Common myeloid progenitor, CD34-positive (primary cell): ENCODE measurements at regions not wholly inside any gene's neighbourhood (a gene's known extent, or its start where the extent isn't known, plus 50 kb on each side); places are given as distances from the start of the nearest gene placed in this dataset.

ENCODE experiments used
- CTCF ChIA-PET: fragments of 350-600 bp; sonication (Branson Sonifier 250); formaldehyde crosslinking; loops from one replicate; lab custom pipeline; 2021; ENCODE audit warnings: antibody characterized with exemption; lab: Charles Lee
- POLR2A ChIA-PET: fragments of 350-600 bp; sonication (Branson Sonifier 250); formaldehyde crosslinking; loops from one replicate; lab custom pipeline; 2021; ENCODE audit warnings: antibody characterized with exemption; lab: Charles Lee
- DNase-seq, 3 donors: peaks; one replicate each; pipeline versions ENCODE4 v3.0.0 to v3.0.0-alpha.2; 2013
- H3K27ac ChIP-seq, 2 experiments: 1 replicate in 1 of 2; 2 replicates in 1 of 2; pipeline ENCODE4 v1.7.0; 2013; ENCODE audit warnings: inconsistent platforms in 2 of 2, low read length in 2 of 2, mild to moderate bottlenecking in 2 of 2, low read depth in 1 of 2, moderate library complexity in 1 of 2; ENCODE audit not compliant: severe bottlenecking in 2 of 2, insufficient read depth in 1 of 2, poor library complexity in 1 of 2
- H3K27me3 ChIP-seq, 5 experiments: replicated peaks in 2 of 5; 1 replicate in 3 of 5; 2 replicates in 2 of 5; pipeline versions ENCODE4 v1.6.1 to v1.7.0; 2013; ENCODE audit warnings: low read length in 4 of 5, mild to moderate bottlenecking in 2 of 5, moderate library complexity in 2 of 5, inconsistent platforms in 1 of 5; ENCODE audit not compliant: insufficient read depth in 5 of 5, control insufficient read depth in 4 of 5
- H3K36me3 ChIP-seq, 4 experiments: 1 replicate in 2 of 4; 2 replicates in 2 of 4; pipeline versions ENCODE4 v1.6.1 to v1.7.0; 2013; ENCODE audit warnings: low read length in 3 of 4, control low read depth in 1 of 4, mild to moderate bottlenecking in 1 of 4; ENCODE audit not compliant: control insufficient read depth in 4 of 4, insufficient read depth in 4 of 4
- H3K4me1 ChIP-seq, 4 experiments: 1 replicate in 3 of 4; 2 replicates in 1 of 4; pipeline versions ENCODE4 v1.6.1 to v1.7.1; 2013; ENCODE audit warnings: low read length in 3 of 4, mild to moderate bottlenecking in 3 of 4, control low read depth in 1 of 4, inconsistent platforms in 1 of 4, moderate library complexity in 1 of 4; ENCODE audit not compliant: control insufficient read depth in 4 of 4, insufficient read depth in 4 of 4; ENCODE audit errors: control extremely low read depth in 1 of 4
- H3K4me3 ChIP-seq, 7 experiments: 1 replicate in 4 of 7; 2 replicates in 3 of 7; pipeline versions ENCODE4 v1.5.1 to v1.7.0; 2013; ENCODE audit warnings: mild to moderate bottlenecking in 7 of 7, low read length in 6 of 7, moderate library complexity in 6 of 7, inconsistent platforms in 2 of 7, low read depth in 2 of 7, control low read depth in 1 of 7; ENCODE audit not compliant: insufficient read depth in 4 of 7, control insufficient read depth in 1 of 7; ENCODE audit errors: extremely low read depth in 1 of 7
- H3K9me3 ChIP-seq, 5 experiments: 1 replicate in 4 of 5; 2 replicates in 1 of 5; pipeline versions ENCODE4 v1.6.1 to v1.7.1; 2013; ENCODE audit warnings: low read length in 4 of 5, mild to moderate bottlenecking in 2 of 5, inconsistent platforms in 1 of 5, low read depth in 1 of 5, moderate library complexity in 1 of 5; ENCODE audit not compliant: control insufficient read depth in 4 of 5, insufficient read depth in 2 of 5; ENCODE audit errors: control extremely low read depth in 1 of 5
- WGBS: methylation state at CpG from one replicate; pipeline ENCODE4 v1.1.5; 2013; ENCODE audit not compliant: insufficient coverage; 5-methylcytosine and 5-hydroxymethylcytosine counted together

DNA sequence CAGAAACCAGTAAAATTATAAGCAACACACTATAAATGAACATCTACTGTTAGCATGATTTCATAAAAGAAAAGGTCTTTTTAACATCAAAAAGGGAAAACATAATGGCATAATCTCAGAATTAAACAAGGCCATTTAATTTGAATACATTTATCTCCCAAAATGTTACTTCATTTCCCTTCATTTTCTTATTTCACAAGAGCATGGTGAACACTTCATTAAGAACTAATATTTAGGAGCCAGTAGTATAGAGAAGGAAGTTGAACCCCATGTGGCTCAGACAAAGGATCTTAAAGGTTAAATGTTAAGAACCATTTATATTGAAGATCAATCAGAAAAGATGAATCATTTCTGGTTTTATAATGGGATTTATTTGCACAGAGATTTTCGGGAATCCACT lies 981.7 kb downstream of the TTLL7 start:
- H3K9me3 ChIP-seq: peaks cover 0 to 9% (median 6%) of the 10 kb centered on the region in 5 experiments
- H3K27me3 ChIP-seq: no peaks in the 10 kb centered on the region
- no peak overlapping the region for H3K27ac ChIP-seq
- ChIA-PET POLR2A (no interaction called here), CTCF (no interaction called here)
- no peaks in the 10 kb centered on the region for H3K4me1 ChIP-seq
- no peak overlapping the region for H3K4me3 ChIP-seq
- no peak for DNase-seq
- 100% methylated on average over 1 of the region's 1 CpG for WGBS
- no peaks in the 10 kb centered on the region for H3K36me3 ChIP-seq

DNA sequence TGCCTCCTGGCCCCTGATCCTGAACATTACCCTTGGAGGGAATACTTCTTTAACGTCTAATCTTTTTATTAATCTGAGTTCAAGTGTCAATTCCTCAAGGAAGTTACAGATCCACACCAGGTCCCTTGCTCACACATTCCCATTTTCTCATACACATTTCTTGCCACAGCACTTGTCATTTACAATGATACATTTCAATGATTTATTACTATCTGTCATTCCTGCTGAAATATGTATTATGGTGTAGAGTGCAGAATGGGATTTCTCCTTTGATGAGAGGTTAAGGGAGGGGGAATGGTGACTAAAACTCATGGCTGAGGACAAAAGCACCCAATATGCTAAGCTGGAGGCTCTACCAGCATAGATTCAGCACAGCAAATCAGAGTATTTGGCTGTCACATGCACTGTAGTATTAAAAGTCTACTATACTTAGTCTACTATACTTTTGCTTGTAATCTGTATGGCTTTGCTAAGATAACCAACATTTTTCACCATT lies 982.5 kb downstream of the TTLL7 start:
- ChIA-PET CTCF (no interaction called here), POLR2A (no interaction called here)
- no peak for DNase-seq
- no peaks in the 10 kb centered on the region for H3K27me3 ChIP-seq
- H3K4me1 ChIP-seq: no peaks in the 10 kb centered on the region
- peaks cover 0 to 9% (median 6%) of the 10 kb centered on the region in 5 experiments for H3K9me3 ChIP-seq
- H3K27ac ChIP-seq: no peak overlapping the region
- no peaks in the 10 kb centered on the region for H3K36me3 ChIP-seq
- no peak overlapping the region for H3K4me3 ChIP-seq
- 100% methylated on average over 1 of the region's 1 CpG for WGBS

DNA sequence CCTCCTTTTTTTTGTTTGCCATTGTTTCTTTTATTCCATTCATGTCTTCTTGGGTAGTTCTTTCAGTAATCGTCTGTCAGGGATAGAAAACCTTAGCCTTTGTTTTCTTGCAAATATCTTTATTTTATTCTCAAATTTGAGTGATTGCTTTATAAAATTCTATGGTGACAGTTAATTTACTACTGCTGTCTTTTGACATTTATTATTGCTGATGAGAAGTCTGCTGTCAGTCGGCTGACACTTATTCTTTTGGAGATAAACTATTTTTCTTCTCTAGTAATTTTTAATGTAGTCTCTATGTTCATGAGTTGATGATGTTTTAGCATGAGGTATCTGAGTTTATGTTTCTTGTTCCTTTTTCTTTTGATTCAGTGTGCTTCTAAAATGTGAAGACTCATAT lies 983.8 kb downstream of the TTLL7 start:
- Histone ChIP-seq H3K4me3 (no peak overlapping the region), H3K27ac (no peak overlapping the region), H3K9me3 (peaks cover 0 to 5% (median 0%) of the 10 kb centered on the region in 5 experiments), H3K4me1 (no peaks in the 10 kb centered on the region), H3K27me3 (no peaks in the 10 kb centered on the region), H3K36me3 (no peaks in the 10 kb centered on the region)
- ChIA-PET CTCF (no interaction called here), POLR2A (no interaction called here)
- WGBS: no CpG with 5 or more reads among the region's 2 CpGs
- no peak for DNase-seq

DNA sequence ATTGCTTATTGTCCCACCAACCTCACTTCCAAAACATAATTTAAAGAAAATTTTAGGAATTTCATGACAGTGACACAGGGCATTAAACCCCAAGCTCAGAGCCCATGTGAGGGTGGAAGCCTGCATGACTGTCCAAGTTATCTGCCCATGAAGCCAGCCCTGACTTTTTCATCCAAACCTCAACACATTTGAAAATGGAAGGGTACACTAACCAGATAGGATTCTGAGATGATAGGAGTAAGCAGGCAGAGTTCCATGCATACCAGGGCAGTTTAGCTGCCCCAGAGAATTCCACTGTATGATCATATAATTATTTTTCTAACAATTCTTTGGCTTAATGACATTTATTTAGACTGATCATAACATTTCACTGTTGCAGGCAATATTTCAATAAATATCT lies 986.0 kb downstream of the TTLL7 start:
- Histone ChIP-seq H3K4me3 (no peak overlapping the region), H3K9me3 (no peaks in the 10 kb centered on the region), H3K4me1 (no peaks in the 10 kb centered on the region), H3K36me3 (no peaks in the 10 kb centered on the region), H3K27me3 (no peaks in the 10 kb centered on the region), H3K27ac (no peak overlapping the region)
- POLR2A ChIA-PET: no interaction called here
- no peak for DNase-seq
- CTCF ChIA-PET: no interaction called here

DNA sequence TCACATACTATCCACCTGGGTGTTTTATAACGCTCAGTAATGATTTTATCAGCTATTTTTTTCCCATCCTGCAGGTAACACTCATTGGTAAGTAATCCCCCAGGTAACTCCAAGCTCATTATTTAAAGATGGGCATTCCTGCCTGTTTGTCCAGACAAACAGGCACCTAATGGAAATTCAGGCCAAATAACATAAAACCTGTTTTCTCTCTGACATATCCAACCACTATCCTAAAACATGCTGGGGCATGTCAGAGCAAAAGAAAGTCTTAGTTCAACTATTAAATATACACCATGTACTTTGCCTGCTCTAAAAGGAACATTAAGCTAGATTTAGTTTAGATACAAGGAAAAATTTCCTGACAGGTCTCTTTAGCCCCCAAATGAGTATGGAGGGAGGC lies 987.7 kb downstream of the TTLL7 start:
- no peaks in the 10 kb centered on the region for H3K36me3 ChIP-seq
- no CpG with 5 or more reads among the region's 1 CpG for WGBS
- DNase-seq: no peak
- CTCF ChIA-PET: no interaction called here
- H3K27me3 ChIP-seq: no peaks in the 10 kb centered on the region
- H3K4me1 ChIP-seq: no peaks in the 10 kb centered on the region
- no peak overlapping the region for H3K27ac ChIP-seq
- POLR2A ChIA-PET: no interaction called here
- no peak overlapping the region for H3K4me3 ChIP-seq
- no peaks in the 10 kb centered on the region for H3K9me3 ChIP-seq

DNA sequence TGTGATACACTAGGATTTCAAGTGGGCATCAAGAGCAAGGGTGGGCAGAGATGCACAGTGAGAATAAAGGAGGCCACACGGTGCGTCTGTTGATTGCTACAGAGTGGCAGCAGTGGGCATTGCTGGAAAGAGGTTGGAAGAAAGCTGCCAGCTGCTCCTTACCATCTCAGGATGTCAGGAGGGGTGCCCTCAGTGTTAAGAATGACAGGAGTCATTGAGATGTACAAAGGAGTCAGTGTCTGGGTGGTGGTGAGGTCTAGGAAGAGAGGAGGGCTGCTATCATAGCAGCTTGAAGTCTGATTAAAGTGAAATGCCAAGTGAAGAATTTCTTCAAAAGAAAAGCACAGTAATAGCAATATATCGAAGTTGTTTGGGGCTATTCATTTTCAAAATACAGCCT lies 992.7 kb downstream of the TTLL7 start:
- Histone ChIP-seq H3K27ac (no peak overlapping the region), H3K27me3 (no peaks in the 10 kb centered on the region), H3K4me3 (no peak overlapping the region), H3K4me1 (no peaks in the 10 kb centered on the region), H3K36me3 (no peaks in the 10 kb centered on the region), H3K9me3 (no peaks in the 10 kb centered on the region)
- CTCF ChIA-PET: no interaction called here
- no peak for DNase-seq
- WGBS: 90% methylated on average over 2 of the region's 3 CpGs
- POLR2A ChIA-PET: no interaction called here

DNA sequence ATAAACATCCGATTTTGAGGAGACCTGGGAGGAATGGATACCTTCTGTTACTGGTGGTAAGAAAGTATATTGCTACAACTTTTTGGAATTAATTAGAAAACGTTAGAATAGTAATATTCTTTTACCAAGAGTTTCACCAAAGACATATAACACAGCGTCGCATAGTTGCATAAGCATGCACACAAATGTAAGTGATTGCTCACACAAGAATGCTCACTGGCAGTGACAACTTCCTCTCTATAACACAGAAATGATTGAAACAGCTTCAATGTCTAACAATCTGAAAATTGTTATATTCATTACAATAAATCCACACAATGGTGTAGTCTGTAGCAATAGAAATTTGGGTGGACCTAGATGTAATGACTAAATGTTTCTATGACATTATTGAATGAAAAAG lies 998.6 kb downstream of the TTLL7 start:
- Histone ChIP-seq H3K4me3 (no peak overlapping the region), H3K27ac (no peak overlapping the region), H3K36me3 (no peaks in the 10 kb centered on the region), H3K27me3 (no peaks in the 10 kb centered on the region), H3K4me1 (no peaks in the 10 kb centered on the region), H3K9me3 (no peaks in the 10 kb centered on the region)
- 90% methylated on average over 2 of the region's 4 CpGs for WGBS
- DNase-seq: no peak
- ChIA-PET POLR2A (no interaction called here), CTCF (no interaction called here)
